RPMI8226 (cell line): ENCODE measurements at regions not wholly inside any gene's neighbourhood (a gene's known extent, or its start where the extent isn't known, plus 50 kb on each side); places are given as distances from the start of the nearest gene placed in this dataset.

ENCODE experiments used
- DNase-seq: peaks from one replicate; pipeline ENCODE4 v3.0.0-alpha.2; 2015

- DNase-seq, result no peak
Observed at GRCh38 chr2:173649527-173650219, 295.0 kb downstream of the CDCA7 start.

DNA sequence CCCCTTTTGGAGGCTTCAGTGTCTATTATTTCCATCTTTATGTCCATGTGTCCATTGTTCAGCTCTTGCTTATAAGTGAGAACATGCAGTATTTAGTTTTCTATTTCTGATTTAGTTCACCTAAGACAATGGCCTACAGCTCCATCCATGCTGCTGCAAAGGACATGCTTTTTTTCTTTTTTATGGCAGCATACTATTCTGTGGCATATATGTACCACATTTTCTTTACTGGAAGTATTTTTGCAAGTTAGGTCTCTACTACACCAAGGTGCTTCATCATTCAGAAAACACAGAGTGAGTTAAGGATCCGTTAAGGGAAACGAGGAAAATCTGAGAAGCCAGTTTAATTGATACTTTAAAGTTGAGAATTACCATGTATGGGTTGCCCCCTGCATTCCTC lies 297.2 kb downstream of the CDCA7 start:
- DNase-seq, result no peak

DNA sequence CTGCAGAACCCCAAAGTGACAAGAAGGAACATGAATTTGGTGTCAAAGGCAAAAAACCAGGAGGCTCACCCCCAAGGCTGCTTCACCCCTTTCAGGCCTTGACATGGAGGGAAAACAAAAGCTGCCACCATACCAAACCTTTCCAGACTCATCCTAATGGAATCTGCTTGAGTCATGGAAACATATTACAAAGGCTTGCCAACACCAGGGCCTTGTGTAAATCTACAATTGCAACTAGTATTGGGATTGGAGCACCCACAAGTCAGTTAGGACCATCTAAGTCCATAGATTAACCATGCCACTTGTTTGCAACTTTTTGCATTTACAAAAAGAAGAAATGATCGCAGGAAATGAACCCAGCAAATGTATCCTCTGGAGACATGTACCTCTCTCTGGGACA lies 297.6 kb downstream of the CDCA7 start:
- no peak for DNase-seq

DNA sequence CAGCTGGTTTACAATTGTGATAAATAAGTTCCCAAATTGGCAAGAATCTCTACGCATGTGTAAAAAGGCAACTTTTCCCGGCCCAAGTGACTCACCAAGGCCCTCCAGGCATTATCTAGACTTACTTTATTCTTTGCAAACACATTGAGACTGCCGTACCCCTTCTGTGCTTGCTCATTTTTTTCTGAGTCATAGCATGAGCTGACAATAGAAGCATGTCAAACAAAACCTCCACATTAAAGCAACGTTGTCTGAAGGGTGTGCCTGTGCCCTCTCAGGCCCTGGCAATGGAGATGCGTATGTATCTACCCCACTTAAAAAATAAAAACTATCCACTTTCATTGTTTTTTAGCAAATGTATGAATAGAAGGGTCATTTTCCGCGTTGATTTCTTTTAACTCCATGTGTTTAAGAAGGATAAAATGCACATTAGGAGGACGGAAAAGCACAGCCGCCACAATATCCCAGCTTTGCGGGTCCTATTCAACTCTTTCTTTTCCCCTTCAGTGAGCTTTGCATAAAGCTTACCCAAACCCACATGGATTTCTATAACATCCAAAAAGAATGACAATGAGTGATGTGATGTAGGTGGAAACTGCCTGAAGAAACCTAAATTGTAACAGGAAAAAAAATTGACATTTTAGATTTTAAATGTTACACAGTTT lies 298.2 kb downstream of the CDCA7 start:
- no peak for DNase-seq

DNA sequence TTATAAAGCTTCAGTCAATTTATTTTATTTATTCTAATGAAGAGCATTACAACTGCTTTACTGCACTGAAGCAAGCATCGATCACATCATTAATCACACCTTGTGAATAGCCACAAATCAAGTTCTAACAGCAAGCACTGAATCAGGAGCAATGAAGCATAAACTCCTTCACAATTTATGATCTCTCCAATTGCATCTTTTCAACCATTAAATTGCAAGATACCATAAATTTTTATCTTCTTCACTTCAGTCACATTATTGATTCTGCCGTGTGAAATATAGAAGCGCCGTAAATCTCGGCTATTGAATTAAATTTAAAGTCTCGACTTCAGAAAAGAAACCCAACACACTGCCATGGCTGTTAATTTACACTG lies 298.7 kb downstream of the CDCA7 start:
- DNase-seq, result no peak

- no peak for DNase-seq
Observed at GRCh38 chr2:173654161-173654895, 299.7 kb downstream of the CDCA7 start.

DNA sequence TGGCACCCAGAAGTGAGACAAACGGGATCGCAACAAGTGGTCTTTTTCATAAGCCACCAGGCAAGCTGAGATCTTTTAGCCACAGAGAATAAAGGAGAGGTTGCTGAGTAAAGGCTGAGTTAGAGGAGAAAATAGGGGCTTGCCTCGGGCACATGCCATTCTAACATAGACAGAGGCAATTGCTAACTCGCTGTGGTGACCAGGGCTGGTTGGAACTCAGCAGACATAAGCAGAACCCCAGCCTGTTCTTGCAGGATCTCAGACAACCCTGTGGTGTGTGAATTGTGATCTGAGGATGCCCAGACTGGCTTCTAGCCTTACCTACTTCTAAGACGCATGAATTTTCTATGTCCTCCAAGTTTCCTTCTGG lies 300.2 kb downstream of the CDCA7 start:
- DNase-seq, result no peak

DNA sequence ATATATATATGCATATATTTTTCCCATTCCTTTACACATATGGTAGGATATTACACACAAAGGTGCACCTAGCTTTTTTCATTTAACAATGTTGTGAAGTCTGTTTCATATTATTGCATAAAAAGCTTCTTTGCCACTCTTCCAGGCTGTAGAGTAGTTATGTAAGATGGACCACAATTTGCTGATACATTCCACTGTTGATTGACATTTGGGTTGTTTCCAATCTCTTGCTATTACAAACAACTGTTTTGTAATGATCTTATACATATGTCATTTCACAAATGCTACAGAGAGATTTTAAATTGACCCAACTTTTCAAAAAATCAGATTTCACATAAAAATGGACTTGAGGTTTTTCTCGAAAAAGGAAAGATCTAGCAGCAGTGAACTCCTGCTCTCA lies 301.4 kb downstream of the CDCA7 start:
- DNase-seq, result no peak

GRCh38 chr2:173657996-173658717 lies 303.5 kb downstream of the CDCA7 start:
- no peak for DNase-seq

GRCh38 chr2:173658946-173659371 lies 304.3 kb downstream of the CDCA7 start:
- DNase-seq, result no peak

GRCh38 chr2:173659509-173659908 lies 304.8 kb downstream of the CDCA7 start:
- DNase-seq, result no peak

GRCh38 chr2:173661586-173661985 lies 303.6 kb downstream of the SP3 start:
- no peak for DNase-seq

- DNase-seq, result no peak
Observed at GRCh38 chr2:173663353-173663752, 301.8 kb downstream of the SP3 start.

DNA sequence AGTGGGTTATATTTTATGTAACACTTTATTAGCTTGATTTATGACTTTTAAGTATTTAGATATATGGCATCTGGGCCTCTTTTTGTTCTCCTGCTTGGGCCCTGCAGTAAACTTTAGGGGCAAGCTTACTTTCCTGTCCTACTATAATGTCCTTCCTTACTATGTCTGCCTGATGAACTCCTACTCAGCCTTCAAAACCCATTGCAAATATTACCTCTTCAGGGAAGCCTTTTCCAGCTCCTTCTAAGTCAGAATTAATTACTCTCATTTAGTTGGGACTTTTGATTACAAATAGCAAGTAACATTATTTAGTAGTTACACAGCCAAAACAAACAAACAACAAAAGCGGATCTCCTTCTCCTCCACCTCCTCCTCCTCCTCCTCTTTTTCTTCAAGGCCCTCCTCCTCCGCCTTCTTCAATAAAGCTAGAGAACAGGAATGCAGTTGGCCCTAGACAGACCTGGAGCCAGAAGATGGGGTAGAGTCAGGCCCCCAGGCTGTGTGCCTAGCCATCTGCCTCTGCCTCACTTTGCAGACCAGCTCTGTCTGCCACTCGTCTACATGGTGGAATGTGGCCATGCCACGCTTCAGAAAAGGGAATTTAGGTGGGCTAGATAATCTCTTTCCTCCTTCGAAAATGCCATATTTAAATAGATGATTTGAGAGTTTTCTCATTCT lies 301.2 kb downstream of the SP3 start:
- no peak for DNase-seq

DNA sequence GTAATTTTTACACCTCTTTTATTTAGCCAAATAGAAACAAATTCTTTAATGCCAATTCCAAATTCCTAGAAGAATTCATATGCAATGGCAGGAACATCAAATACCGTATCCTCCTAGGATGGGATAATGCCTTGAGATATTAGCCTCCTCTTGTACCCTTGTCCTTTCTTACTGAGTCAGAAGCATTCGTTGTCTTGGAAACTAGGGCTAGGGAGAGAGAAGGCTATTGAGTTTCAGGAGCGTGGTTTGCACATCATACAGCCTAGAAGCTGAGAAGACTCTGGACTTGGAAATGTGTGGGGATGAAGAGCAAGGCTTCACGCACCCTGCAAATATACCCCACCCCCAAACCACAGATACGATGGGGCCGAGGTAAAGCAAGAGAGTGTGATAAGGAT lies 300.7 kb downstream of the SP3 start:
- DNase-seq, result no peak

DNA sequence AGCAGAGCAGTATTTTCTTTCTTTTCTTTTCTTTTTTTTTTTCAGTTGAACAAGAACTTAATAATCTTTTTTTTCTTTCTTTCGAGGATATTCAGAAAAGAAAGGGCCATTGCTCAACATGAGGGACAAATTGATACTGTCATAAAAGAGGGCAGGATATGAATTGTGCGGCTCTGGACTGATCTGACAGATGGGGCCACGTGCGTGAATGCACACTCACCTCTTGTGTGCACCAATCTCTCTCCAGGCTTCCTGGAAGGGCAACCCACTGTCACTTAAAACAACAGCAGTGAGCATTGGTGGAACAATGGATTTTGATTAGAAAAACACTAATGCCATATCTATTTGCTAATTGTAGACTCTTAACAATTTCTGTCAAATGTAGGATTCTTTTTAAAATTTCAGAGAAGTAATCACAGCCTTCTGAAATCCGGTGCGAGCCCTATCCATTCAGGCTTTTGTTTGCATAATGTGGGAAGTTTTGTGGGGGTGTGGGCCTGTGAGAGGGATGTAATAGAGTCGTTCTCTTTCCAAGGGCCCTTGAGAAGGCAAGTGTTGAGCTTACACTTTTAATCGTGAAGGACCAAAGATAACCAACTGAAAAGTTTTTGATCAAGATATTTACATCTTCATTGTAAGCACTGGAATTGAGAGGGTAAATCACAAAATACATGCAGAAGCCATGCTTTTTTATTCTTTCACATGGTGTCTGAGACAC lies 298.8 kb downstream of the SP3 start:
- no peak for DNase-seq

DNA sequence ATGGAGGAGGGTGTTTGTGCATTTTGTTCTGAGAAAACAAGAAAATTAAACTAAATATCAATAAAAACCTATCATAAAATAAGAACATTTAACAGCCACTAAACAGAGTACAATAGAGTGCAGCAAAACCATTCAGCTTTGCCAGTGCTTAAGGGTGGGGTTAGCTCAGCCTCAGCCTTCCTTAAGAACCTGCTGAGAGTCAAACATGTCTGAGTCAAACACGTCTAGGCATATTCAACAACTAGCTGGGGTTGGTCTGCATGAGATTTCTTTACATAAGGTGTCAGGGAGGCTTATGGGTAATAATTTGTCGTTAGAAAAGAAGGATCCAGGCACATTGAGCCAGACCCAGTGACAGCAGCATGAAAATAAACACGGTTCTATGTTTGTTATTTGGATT lies 298.2 kb downstream of the SP3 start:
- DNase-seq, result no peak

DNA sequence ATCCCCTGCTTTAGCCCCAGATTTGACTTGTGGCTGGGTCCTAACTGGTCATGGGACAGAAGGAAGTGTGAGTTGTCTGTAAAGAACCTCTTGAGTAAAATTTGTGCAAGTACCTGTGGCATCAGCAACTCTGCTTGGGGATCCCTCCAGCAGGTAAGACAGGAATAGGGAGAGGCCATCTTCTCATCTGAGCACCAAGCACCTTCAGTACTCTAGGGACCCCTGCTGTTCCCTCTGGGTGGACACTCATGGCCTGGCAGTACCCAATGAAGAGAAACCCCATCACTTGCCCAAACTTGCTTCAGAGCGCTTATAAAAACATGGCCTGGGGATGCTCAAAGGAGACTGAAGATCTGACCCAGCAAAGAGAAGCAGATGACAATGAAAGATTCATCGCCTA lies 297.8 kb downstream of the SP3 start:
- DNase-seq, result no peak

GRCh38 chr2:173669271-173669853 lies 295.8 kb downstream of the SP3 start:
- no peak for DNase-seq

DNA sequence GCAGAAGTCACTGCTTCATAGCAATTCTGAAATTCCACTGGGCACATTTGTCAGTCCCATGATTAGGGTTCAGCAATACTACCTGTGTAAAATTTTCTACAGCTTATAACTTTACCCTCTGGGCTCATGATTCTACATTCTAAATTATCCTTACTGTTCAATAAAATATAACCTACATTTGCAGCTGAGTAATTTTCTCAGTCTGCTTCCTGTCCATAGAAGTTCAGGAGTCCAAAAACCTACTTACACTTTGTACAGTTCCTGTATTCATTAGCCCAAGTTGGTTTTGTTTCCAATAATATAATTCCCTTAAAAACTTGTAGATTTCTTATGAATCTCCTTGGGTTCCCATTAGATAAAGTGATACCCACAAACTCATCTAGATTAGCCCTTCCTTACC lies 295.3 kb downstream of the SP3 start:
- DNase-seq, result no peak

DNA sequence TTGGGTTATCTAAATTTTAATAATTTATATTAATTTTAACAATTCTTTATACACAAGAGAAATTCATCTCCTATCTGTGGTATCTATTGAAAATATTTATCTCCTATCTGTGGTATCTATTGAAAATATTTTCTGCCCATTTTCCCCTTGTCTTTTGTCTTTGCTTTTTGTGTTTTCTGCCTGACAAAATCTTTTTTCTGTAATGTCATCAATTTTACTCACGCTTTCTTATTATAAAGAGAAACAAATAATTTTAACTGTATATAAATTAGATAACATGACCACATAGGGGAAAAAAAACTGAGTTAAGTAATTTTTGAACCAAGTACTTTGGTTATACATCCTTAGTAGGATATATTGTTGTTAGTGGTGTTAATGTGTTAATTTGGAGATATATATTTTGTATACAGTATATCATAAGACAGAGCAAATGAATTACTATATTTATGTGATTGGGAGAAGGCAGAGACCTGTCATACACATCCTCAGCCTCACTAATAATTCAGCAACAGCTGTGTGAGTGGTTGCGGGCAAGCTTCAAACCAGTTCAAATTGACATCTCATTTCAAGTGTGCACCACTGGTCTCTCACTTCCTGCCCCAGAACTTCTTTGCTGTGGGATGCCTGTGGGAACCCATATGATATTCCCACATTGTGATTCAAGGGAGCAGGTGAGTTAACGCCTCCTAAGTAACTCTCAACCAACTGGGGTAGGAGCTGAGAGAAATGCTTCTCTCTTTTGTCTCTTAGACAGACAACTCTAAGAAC lies 292.4 kb downstream of the SP3 start:
- DNase-seq, result no peak
